ENCODE measurements at regions not wholly inside any gene's neighbourhood (a gene's known extent, or its start where the extent isn't known, plus 50 kb on each side); places are given as distances from the start of the nearest gene placed in this dataset.

DNA sequence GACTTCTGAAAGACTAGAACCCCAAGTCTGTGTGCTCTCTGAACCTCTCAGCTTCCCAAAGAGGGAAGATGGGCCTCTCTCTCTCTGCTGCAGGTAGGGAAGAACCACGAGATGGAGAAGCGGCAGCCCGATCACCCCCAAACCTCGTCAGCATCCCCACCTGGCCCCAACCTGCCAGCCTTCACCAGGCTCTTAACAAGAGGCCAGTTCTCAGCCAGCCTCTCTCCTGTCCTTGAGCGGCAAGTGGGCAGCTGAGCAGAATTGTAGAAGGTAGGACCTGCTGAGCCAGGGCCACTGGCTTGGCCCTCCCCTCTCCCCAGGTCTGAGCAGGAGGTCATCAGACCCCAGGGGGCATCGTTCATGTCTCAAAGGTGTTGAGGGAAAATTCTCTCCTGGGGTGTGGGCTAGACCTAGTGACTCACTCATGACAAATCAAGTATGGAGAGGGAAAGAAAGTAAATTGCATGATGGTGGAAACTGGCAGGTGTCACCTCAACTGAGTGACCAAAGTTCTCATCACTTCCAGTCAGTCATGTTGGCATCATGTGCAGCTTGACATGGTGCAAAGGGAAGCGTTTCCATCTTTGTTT, 92.0 kb upstream of the GPR26 start:
- DNase-seq (ENCODE audit: low read depth), result no peak

DNA sequence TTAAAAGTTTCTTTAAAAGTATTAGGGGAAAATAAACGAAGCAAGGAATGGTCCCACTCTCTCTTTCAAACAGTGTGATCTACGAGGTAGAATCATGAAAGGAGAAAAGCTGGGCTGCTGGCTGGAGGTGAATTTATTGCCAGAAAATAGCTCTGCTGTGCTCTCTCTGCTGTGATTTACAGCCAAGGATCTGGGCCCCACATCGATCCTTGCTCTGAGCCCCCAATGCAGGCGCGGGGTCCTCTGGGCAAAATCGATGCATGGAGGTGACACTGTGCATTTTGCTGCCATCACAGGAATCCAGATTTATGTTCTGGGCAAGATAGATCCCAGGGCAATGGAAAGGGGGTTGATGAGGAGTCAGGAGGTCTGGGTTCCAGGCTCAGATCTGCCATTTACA, 91.0 kb upstream of the GPR26 start:
- no peak for DNase-seq (ENCODE audit: low read depth)

- DNase-seq (ENCODE audit: low read depth), result no peak
These were observed 89.4 kb upstream of the GPR26 start for GRCh38 chr10:123576706-123577105.

- DNase-seq (ENCODE audit: low read depth), result no peak
These were observed 88.2 kb upstream of the GPR26 start for GRCh38 chr10:123577921-123578461.

- DNase-seq (ENCODE audit: low read depth), result no peak
These were observed 87.4 kb upstream of the GPR26 start for GRCh38 chr10:123578721-123579120.

DNA sequence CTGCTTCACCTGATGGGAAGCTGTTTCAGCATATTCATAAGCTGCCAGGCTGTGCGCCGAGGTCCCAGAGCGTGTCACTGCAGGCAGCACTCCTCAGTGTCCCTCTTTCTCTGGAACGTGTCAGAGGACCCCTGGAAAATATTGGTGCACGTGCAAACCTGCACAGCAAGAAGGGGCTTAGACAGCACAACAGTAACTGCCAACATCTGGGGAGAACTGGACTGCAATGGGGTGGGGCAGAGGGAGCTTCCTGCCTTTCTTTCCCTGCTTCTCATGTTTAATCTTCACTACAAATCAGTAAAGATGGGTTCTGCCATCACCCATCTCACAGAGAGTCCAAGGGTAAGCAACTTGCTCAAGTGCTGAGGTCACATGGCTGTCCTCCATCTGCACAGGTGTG, 86.5 kb upstream of the GPR26 start:
- no peak for DNase-seq (ENCODE audit: low read depth)

DNA sequence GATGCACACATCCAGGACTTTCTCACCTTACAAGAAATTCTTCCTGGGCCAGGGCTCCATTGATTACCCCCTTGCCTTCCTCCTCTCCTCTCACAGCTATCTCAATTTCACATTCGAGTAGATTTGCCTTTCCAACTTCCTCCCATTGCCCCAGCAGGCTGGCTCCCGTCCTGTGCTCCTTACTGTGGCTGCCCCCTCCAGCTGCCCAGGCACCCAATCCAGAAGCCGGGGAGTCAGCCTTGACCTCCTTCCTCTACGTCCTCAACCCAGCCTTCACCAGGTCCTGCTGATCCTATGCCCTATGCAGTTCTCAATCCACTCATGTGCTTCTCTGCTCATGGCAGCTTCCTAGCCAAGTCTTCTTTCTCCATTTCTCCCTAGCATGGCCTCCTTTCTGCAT, 85.7 kb upstream of the GPR26 start:
- DNase-seq (ENCODE audit: low read depth), result no peak

GRCh38 chr10:123581656-123582055, 84.5 kb upstream of the GPR26 start:
- no peak for DNase-seq (ENCODE audit: low read depth)

- DNase-seq (ENCODE audit: low read depth), result peak; percentile 26
These were observed 83.8 kb upstream of the GPR26 start for GRCh38 chr10:123582084-123582989.

- no peak for DNase-seq (ENCODE audit: low read depth)
These were observed 82.3 kb upstream of the GPR26 start for GRCh38 chr10:123583639-123584418.

GRCh38 chr10:123584419-123584775, 81.8 kb upstream of the GPR26 start:
- DNase-seq (ENCODE audit: low read depth), result no peak

DNA sequence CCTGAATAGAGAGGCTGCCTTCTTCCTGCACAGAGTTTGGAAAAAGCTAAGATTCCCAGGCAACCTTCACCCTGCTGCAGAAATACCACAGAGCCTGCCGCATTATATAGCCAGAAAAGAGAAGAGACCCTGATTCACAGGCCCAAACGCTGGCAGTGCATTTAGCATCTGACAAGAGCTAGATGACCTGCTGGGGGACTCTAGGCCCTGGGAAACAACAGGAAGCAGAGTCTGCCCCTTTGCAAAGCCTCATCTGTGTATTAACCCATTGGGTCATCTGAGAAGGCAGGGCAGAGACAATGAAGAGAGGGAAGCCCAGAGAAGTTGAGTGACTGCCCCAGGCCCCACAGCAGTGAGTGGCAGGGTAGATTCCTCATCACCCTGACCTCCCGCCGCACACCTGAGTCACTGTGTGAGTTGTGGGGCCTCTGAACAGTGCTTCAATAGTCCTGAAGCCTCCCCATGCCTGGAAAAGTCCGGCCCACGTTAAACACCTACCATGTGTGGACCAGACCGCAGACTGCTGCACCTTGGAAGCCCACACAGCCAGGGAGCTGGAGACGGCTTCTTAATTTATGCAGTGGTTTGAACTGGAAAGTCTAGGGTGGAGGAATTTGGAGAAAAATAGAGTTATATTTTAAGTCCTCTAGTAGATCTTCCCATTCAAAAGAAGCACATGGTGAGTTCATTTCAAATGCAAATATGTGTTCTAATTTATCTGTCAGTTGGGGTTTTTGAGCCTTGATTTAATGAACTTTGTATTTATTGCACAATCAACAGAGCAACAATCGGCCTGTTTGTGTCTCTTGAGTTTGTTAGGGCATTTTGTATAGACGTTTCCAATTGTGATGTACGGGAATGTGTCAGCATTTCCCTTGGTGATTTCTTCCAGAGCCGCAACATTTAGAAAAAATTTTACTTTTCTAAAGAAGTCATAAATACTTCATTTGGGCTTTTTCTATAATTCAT, 80.4 kb upstream of the GPR26 start:
- no peak for DNase-seq (ENCODE audit: low read depth)

DNA sequence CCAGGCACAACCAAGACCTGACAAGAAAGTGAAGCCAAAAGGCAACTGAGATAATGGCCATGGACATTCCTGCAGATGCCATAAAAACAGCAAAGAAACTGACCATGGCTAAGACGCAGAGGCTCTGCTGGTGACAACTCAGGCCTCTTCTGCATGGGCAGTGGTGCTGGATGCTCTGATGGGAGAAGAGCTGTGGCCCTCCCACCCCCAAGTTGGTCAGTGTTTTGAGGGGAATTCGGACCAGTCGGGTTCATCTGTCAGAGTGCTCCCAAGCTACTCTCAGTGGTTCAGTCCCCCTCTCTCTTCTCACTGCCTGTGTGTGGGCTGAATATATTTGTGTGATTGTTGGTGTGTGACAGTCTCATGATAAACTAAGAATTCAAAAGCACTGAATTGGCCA, 79.0 kb upstream of the GPR26 start:
- DNase-seq (ENCODE audit: low read depth), result no peak

GRCh38 chr10:123588386-123588914, 77.7 kb upstream of the GPR26 start:
- no peak for DNase-seq (ENCODE audit: low read depth)

- no peak for DNase-seq (ENCODE audit: low read depth)
These were observed 70.5 kb upstream of the GPR26 start for GRCh38 chr10:123595661-123596060.

GRCh38 chr10:123597676-123598075, 68.5 kb upstream of the GPR26 start:
- DNase-seq (ENCODE audit: low read depth), result no peak

DNA sequence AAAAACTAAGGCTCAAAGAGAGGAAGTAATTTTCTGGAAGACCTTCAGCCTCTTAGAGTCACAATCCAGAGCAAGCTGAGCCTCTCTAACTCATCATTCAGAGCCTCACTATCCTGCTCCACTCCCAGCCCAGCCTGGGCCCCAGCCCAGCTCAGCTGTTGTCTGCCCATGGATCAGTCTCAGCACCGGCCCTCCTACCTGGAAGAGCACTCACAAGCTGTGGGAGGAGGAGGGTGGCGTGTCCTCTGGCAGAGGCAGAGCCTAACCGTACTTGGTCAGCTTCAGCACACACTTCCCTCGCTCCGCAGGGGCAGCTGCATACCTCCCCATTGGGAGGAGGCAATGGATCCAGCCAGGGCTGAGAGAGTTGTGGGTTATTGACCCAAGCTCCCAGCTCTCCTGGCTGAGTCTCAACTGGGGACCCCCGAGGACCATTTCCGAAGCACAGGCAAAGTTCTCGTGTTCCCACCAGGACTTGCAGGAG, 66.7 kb upstream of the GPR26 start:
- DNase-seq (ENCODE audit: low read depth), result no peak

DNA sequence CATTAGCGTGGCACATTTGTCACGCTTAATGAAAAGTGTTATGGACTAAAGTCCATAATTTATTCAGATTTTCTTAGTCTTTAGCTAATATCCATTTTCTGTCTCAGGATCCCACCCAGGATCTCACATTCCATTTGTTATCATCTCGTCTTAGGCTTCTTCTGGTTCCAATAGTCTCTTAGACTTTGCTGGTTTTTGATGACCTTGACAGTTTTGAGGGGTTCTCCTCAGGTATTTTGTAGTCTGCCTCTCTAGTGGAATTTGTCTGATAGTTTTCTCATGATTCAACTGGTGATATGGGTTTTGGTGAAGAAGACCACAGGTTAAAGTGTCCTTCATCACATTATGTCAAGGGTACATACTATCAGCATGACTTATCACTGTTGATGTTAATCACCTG, 66.0 kb upstream of the GPR26 start:
- no peak for DNase-seq (ENCODE audit: low read depth)

DNA sequence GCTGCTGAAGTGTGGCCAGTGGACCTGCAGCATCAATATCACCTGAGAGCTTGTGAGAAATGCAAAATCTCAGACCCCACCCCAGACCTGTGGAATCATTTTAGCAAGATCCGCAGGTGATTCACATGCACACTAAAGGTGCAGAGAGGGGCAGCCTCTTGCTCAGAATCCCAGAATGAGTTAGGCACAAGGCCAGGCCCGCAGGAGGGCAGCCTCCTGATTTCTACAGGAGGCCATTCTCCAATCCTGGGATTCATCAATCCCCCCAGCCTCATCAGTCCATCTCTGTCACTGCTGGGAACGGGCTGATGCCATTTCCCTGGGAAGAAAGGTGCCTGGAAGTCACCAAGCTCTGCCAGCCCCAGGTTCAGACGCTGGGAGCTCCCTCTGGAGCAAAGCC, 63.0 kb upstream of the GPR26 start:
- no peak for DNase-seq (ENCODE audit: low read depth)

- no peak for DNase-seq (ENCODE audit: low read depth)
These were observed 61.6 kb upstream of the GPR26 start for GRCh38 chr10:123604506-123604905.

GRCh38 chr10:123606006-123606405, 60.1 kb upstream of the GPR26 start:
- no peak for DNase-seq (ENCODE audit: low read depth)

Measured in activated gamma-delta T cell treated with anti-CD3 and anti-CD28 coated beads, Interleukin-2, amount 50 U/mL, for 16 hours (primary cell).